ENCODE measurements at regions not wholly inside any gene's neighbourhood (a gene's known extent, or its start where the extent isn't known, plus 50 kb on each side); places are given as distances from the start of the nearest gene placed in this dataset.

GRCh38 chr3:182000447-182000846, 288.7 kb downstream of the SOX2 start:
- TF ChIP-seq CTCF (IDR thresholded peaks at IDR 0.05; ENCODE audit: insufficient read depth, low read depth, low read length), result no peak
- no peak for TF ChIP-seq EZH2 (IDR thresholded peaks at IDR 0.05; ENCODE audit: insufficient read depth, low read length)

Measured in astrocyte (in vitro differentiated cells and primary cell).